Activated naive CD8-positive, alpha-beta T cell treated with anti-CD3 and anti-CD28 coated beads, Interleukin-2, amount 10 ng/mL, durations not matched to agents 7 days and 5 days (primary cell): ENCODE measurements at regions not wholly inside any gene's neighbourhood (a gene's known extent, or its start where the extent isn't known, plus 50 kb on each side); places are given as distances from the start of the nearest gene placed in this dataset.
"Not testable (repeated sequence)": the region's sequence is repeated elsewhere in the genome, so short reads cannot be mapped to it uniquely, and the experiment has no call there.

ENCODE experiments used
- ATAC-seq: fragments of 150-1000 bp; cut with Tn5 transposase; one replicate; pipeline ENCODE4 v1.10.0; 2021; ENCODE audit warnings: low read depth, moderate library complexity
- POLR2A ChIA-PET: fragments of 350-600 bp; sonication (Branson Sonifier 250); formaldehyde crosslinking; loops from one replicate; lab custom pipeline; 2021; ENCODE audit warnings: antibody characterized with exemption; lab: Charles Lee
- DNase-seq: peaks from one replicate; pipeline ENCODE4 v3.0.0; 2021
- H3K27ac Mint-ChIP-seq: one replicate; pipeline ENCODE4 v1.8.0; 2022; ENCODE audit warnings: mild to moderate bottlenecking, mixed read lengths
- H3K27me3 Mint-ChIP-seq: one replicate; pipeline ENCODE4 v1.8.0; 2022; ENCODE audit warnings: mild to moderate bottlenecking, moderate library complexity, mixed read lengths
- H3K36me3 Mint-ChIP-seq: one replicate; pipeline ENCODE4 v1.8.0; 2021; ENCODE audit warnings: mild to moderate bottlenecking, mixed read lengths
- H3K4me1 Mint-ChIP-seq: one replicate; pipeline ENCODE4 v1.8.0; 2021; ENCODE audit warnings: mixed read lengths
- H3K4me3 Mint-ChIP-seq: one replicate; pipeline ENCODE4 v1.8.0; 2022; ENCODE audit warnings: mild to moderate bottlenecking, moderate library complexity, mixed read lengths
- H3K9me3 Mint-ChIP-seq: one replicate; pipeline ENCODE4 v1.8.0; 2021; ENCODE audit warnings: mixed read lengths

DNA sequence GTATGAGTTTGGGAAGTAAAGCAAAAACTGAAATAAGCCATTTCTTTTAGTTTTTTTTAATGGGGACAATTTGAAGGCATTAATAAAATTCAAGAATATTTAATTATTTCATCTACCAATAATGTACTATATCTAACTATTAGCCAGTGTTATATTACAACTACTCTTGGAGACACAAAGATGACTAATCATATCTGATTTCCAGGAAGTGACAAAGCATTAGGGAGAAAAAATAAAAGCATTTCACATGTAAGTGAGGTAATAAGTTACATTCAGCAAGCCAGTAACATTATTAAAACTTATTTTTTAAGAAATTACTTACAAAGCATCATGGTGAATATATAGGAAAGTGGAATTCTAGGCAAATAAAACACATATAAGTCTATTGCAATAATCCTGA is 781.3 kb upstream of the NRXN1 start:
- Mint-ChIP-seq H3K4me3 (no peak overlapping the region), H3K27ac (no peak overlapping the region), H3K27me3 (no peaks in the 10 kb centered on the region), H3K4me1 (no peaks in the 10 kb centered on the region), H3K9me3 (no peaks in the 10 kb centered on the region), H3K36me3 (no peaks in the 10 kb centered on the region)
- ATAC-seq (no peak), DNase-seq (no peak)
- POLR2A ChIA-PET: no interaction called here

- H3K9me3 Mint-ChIP-seq: no peaks in the 10 kb centered on the region
- no peaks in the 10 kb centered on the region for H3K4me1 Mint-ChIP-seq
- DNase-seq (no peak), ATAC-seq (no peak)
- POLR2A ChIA-PET: no interaction called here
- H3K27ac Mint-ChIP-seq: no peak overlapping the region
- no peaks in the 10 kb centered on the region for H3K27me3 Mint-ChIP-seq
- no peak overlapping the region for H3K4me3 Mint-ChIP-seq
- no peaks in the 10 kb centered on the region for H3K36me3 Mint-ChIP-seq
These were observed 780.4 kb upstream of the NRXN1 start for GRCh38 chr2:51812138-51812866.

DNA sequence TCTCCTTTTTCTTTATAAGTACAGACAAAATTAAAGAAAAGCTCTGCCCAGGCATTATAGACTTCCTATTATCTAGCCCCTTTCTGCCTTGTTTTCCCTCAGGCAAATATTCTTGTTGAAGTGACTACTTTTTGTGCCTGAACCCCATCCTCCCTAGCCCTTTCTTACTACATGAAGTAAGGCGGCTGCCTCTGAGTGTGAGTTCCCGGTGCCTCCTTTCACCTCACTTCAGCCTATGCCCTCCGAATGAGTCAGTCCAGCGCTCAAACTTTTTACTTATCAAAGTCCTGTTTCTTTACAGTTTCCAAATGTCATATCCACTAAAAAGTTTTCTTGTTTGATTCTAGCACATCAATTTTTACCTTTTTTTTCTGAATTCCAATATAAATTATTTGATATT is 778.3 kb upstream of the NRXN1 start:
- H3K36me3 Mint-ChIP-seq: no peaks in the 10 kb centered on the region
- ATAC-seq: no peak

GRCh38 chr2:51807229-51807628 is 775.3 kb upstream of the NRXN1 start:
- Mint-ChIP-seq H3K36me3 (no peaks in the 10 kb centered on the region), H3K27me3 (no peaks in the 10 kb centered on the region), H3K4me1 (no peaks in the 10 kb centered on the region), H3K9me3 (peaks cover 4% of the 10 kb centered on the region), H3K27ac (no peak overlapping the region), H3K4me3 (no peak overlapping the region)
- POLR2A ChIA-PET: no interaction called here
- ATAC-seq (no peak), DNase-seq (no peak)

More for the DNA sequence above, 778.3 kb upstream of the NRXN1 start:
- Mint-ChIP-seq H3K4me1 (no peaks in the 10 kb centered on the region), H3K27me3 (no peaks in the 10 kb centered on the region), H3K9me3 (peaks cover 4% of the 10 kb centered on the region), H3K4me3 (no peak overlapping the region), H3K27ac (no peak overlapping the region)
- no peak for DNase-seq
- POLR2A ChIA-PET: no interaction called here

DNA sequence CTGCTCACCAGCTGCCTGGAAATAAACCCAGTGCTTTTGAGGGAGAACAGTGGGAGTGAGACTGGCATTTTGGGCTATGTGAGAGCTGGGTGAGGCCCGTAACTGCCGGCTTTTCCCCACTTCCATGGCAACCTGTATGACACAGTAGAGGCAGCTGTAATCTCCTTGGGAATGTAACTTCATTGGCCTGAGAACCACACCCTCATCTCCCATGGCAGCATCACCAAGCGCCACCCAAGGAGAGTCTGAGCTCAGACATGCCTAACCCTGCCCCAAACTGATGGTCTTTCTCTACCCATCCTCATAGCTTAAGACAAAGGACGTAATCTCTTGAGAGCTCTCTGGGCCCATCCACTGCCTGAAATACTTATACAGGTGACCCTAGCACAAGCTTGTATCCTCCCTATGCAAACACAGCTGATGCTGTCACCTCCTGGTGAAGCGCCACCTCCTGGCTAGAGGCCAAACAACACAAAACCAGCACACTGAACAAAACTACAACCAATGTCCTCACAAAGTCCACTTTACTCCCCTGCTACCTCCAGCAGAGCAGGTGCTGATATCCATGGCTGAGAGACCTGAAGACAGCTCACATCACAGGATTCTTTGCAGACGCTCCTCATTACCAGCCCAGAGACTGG is 763.4 kb upstream of the NRXN1 start:
- POLR2A ChIA-PET: no interaction called here
- Mint-ChIP-seq H3K36me3 (no peaks in the 10 kb centered on the region), H3K27ac (no peak overlapping the region), H3K4me1 (no peaks in the 10 kb centered on the region), H3K9me3 (peaks cover 8% of the 10 kb centered on the region), H3K4me3 (no peak overlapping the region), H3K27me3 (no peaks in the 10 kb centered on the region)
- ATAC-seq: no peak
- DNase-seq: no peak

- H3K36me3 Mint-ChIP-seq: no peaks in the 10 kb centered on the region
- no peaks in the 10 kb centered on the region for H3K4me1 Mint-ChIP-seq
- ATAC-seq (no peak), DNase-seq (no peak)
- no peaks in the 10 kb centered on the region for H3K9me3 Mint-ChIP-seq
- H3K4me3 Mint-ChIP-seq: no peak overlapping the region
- H3K27me3 Mint-ChIP-seq: no peaks in the 10 kb centered on the region
- no peak overlapping the region for H3K27ac Mint-ChIP-seq
- POLR2A ChIA-PET: no interaction called here
These were observed 759.6 kb upstream of the NRXN1 start for GRCh38 chr2:51791496-51791895.

DNA sequence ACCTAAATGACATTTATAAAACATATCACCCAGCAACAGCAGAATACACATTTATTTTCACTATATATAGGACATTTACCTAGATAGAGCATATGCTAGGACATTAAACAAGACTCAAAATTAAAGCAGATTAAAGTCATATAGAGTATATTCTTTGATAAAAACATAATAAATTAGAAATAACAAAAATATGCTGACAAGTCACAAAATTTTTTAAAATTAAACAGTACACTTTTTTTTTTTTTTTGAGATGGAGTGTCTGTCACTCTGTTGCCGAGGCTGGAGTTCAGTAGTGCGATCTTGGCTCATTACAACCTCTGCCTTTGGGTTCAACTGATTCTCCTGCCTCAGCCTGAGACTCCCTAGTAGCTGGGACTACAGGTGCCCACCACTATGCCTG is 758.9 kb upstream of the NRXN1 start:
- Mint-ChIP-seq H3K27me3 (no peaks in the 10 kb centered on the region), H3K36me3 (no peaks in the 10 kb centered on the region), H3K4me3 (no peak overlapping the region), H3K4me1 (no peaks in the 10 kb centered on the region), H3K9me3 (no peaks in the 10 kb centered on the region), H3K27ac (no peak overlapping the region)
- DNase-seq (no peak), ATAC-seq (no peak)
- POLR2A ChIA-PET: no interaction called here

- no peaks in the 10 kb centered on the region for H3K36me3 Mint-ChIP-seq
- DNase-seq (no peak), ATAC-seq (no peak)
- H3K9me3 Mint-ChIP-seq: no peaks in the 10 kb centered on the region
- H3K27me3 Mint-ChIP-seq: no peaks in the 10 kb centered on the region
- H3K4me3 Mint-ChIP-seq: no peak overlapping the region
- no peak overlapping the region for H3K27ac Mint-ChIP-seq
- H3K4me1 Mint-ChIP-seq: no peaks in the 10 kb centered on the region
- POLR2A ChIA-PET: no interaction called here
These were observed 758.0 kb upstream of the NRXN1 start for GRCh38 chr2:51789918-51790317.

- no peak for DNase-seq
These were observed 751.2 kb upstream of the NRXN1 start for GRCh38 chr2:51782921-51783765.

DNA sequence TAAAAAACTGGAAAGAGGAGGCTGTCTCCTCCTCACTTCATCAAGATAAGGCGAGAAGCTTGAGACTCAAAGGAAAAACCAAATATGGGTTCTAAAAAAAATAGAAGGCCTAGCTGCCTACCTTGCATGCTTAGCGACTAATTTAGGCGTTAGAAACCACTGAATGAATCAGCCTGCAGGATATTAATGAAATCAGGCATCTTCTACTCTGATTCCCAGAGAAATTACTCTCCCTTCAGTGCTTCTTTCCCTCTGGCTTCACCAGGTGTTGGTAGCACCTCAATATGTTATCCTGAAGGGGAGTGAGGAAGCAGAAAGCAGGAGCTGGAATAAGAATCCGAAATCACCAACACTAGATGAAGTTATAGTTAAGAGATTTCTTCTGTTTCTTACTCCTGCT is 749.8 kb upstream of the NRXN1 start:
- H3K4me1 Mint-ChIP-seq: no peaks in the 10 kb centered on the region
- DNase-seq (no peak), ATAC-seq (no peak)
- POLR2A ChIA-PET: no interaction called here
- no peak overlapping the region for H3K27ac Mint-ChIP-seq
- peaks cover 5% of the 10 kb centered on the region for H3K9me3 Mint-ChIP-seq
- H3K36me3 Mint-ChIP-seq: no peaks in the 10 kb centered on the region
- H3K27me3 Mint-ChIP-seq: no peaks in the 10 kb centered on the region
- H3K4me3 Mint-ChIP-seq: no peak overlapping the region

More at GRCh38 chr2:51782921-51783765, 751.2 kb upstream of the NRXN1 start:
- Mint-ChIP-seq H3K36me3 (no peaks in the 10 kb centered on the region), H3K4me3 (no peak overlapping the region), H3K27me3 (no peaks in the 10 kb centered on the region), H3K4me1 (no peaks in the 10 kb centered on the region), H3K27ac (no peak overlapping the region), H3K9me3 (peaks cover 3% of the 10 kb centered on the region)
- ATAC-seq: no peak
- POLR2A ChIA-PET: no interaction called here

GRCh38 chr2:51780353-51780752 is 748.4 kb upstream of the NRXN1 start:
- POLR2A ChIA-PET: no interaction called here
- Mint-ChIP-seq H3K36me3 (no peaks in the 10 kb centered on the region), H3K4me3 (no peak overlapping the region), H3K27ac (no peak overlapping the region), H3K27me3 (no peaks in the 10 kb centered on the region), H3K9me3 (peaks cover 5% of the 10 kb centered on the region), H3K4me1 (no peaks in the 10 kb centered on the region)
- no peak for DNase-seq
- no peak for ATAC-seq

DNA sequence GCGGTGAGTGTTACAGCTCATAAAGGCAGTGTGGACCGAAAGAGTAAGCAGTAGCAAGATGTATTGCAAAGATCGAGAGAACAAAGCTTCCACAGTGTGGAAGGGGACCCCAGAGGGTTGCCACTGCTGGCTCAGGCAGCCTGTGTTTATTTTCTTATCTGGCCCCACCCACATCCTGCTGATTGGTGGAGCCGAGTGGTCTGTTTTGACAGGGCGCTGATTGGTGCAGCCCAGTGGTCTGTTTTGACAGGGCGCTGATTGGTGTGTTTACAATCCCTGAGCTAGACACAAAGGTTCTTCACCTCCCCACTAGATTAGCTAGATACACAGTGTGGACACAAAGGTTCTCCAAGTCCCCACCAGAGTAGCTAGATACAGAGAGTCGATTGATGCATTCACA is 747.8 kb upstream of the NRXN1 start:
- H3K4me1 Mint-ChIP-seq, ATAC-seq, H3K27me3 Mint-ChIP-seq, H3K4me3 Mint-ChIP-seq, DNase-seq, H3K9me3 Mint-ChIP-seq, POLR2A ChIA-PET, H3K36me3 Mint-ChIP-seq, H3K27ac Mint-ChIP-seq: not testable (repeated sequence)

DNA sequence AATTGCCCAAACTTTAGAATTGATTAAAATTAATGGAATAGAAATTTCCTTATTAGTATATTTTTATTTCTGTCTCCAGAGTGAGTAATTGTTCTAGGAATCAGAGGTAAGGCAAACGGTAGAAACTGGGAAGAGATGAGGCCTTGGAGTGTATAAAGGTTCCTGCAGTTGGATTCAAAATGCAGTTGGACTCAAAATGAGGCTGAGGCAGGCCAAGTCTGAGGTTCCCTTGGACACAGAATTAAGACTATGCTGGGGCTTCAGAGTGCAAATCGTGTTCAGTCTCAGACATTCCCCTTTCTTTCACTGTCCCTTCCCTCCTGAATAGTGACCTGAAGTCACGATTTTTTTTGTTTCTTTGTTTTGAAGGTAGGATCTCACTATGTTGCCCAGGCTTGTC is 746.9 kb upstream of the NRXN1 start:
- H3K4me1 Mint-ChIP-seq: no peaks in the 10 kb centered on the region
- no peak overlapping the region for H3K27ac Mint-ChIP-seq
- H3K27me3 Mint-ChIP-seq: no peaks in the 10 kb centered on the region
- POLR2A ChIA-PET: no interaction called here
- peaks cover 5% of the 10 kb centered on the region for H3K9me3 Mint-ChIP-seq
- no peaks in the 10 kb centered on the region for H3K36me3 Mint-ChIP-seq
- DNase-seq: no peak
- ATAC-seq: no peak
- no peak overlapping the region for H3K4me3 Mint-ChIP-seq

GRCh38 chr2:51774606-51775005 is 742.7 kb upstream of the NRXN1 start:
- POLR2A ChIA-PET, H3K36me3 Mint-ChIP-seq, H3K27me3 Mint-ChIP-seq, DNase-seq, ATAC-seq, H3K4me3 Mint-ChIP-seq, H3K4me1 Mint-ChIP-seq, H3K27ac Mint-ChIP-seq: not testable (repeated sequence)
- peaks cover 14% of the 10 kb centered on the region for H3K9me3 Mint-ChIP-seq
